IPS DF 4.7 (cell line): ENCODE measurements at regions not wholly inside any gene's neighbourhood (a gene's known extent, or its start where the extent isn't known, plus 50 kb on each side); places are given as distances from the start of the nearest gene placed in this dataset.

Experiments used
- DNase-seq: peaks from one replicate; pipeline ENCODE4 v3.0.0-alpha.2; 2013; ENCODE audit warnings: low spot score; ENCODE audit errors: extremely low read depth

- DNase-seq: no peak
Observed at GRCh38 chr12:127885954-127886750, 380.8 kb upstream of the TMEM132C start.

- DNase-seq: no peak
Observed at GRCh38 chr12:127886827-127887226, 380.1 kb upstream of the TMEM132C start.

- no peak for DNase-seq
Observed at GRCh38 chr12:127888943-127889719, 377.8 kb upstream of the TMEM132C start.

GRCh38 chr12:127893895-127894609 lies 372.9 kb upstream of the TMEM132C start:
- peak; percentile 30 for DNase-seq

- no peak for DNase-seq
Observed at GRCh38 chr12:127896661-127897060, 370.3 kb upstream of the TMEM132C start.

GRCh38 chr12:127898616-127899015 lies 368.4 kb upstream of the TMEM132C start:
- DNase-seq: no peak

- no peak for DNase-seq
Observed at GRCh38 chr12:127899971-127900370, 367.0 kb upstream of the TMEM132C start.

- DNase-seq: no peak
Observed at GRCh38 chr12:127900386-127900785, 366.6 kb upstream of the TMEM132C start.

GRCh38 chr12:127903146-127903545 lies 363.8 kb upstream of the TMEM132C start:
- DNase-seq: no peak

GRCh38 chr12:127909041-127909440 lies 357.9 kb upstream of the TMEM132C start:
- no peak for DNase-seq

GRCh38 chr12:127911291-127911690 lies 355.7 kb upstream of the TMEM132C start:
- no peak for DNase-seq

GRCh38 chr12:127912035-127912665 lies 354.8 kb upstream of the TMEM132C start:
- DNase-seq: no peak

- no peak for DNase-seq
Observed at GRCh38 chr12:127923501-127923900, 343.5 kb upstream of the TMEM132C start.

GRCh38 chr12:127925971-127926370 lies 341.0 kb upstream of the TMEM132C start:
- peak; percentile 25 for DNase-seq

- DNase-seq: no peak
Observed at GRCh38 chr12:127928178-127928577, 338.8 kb upstream of the TMEM132C start.

- DNase-seq: no peak
Observed at GRCh38 chr12:127928615-127929571, 338.1 kb upstream of the TMEM132C start.

- no peak for DNase-seq
Observed at GRCh38 chr12:127930122-127930521, 336.8 kb upstream of the TMEM132C start.

- DNase-seq: no peak
Observed at GRCh38 chr12:127934409-127934808, 332.6 kb upstream of the TMEM132C start.

- DNase-seq: no peak
Observed at GRCh38 chr12:127936463-127936862, 330.5 kb upstream of the TMEM132C start.

GRCh38 chr12:127941332-127941731 lies 325.6 kb upstream of the TMEM132C start:
- no peak for DNase-seq
